DOHH2 (cell line): ENCODE measurements at regions not wholly inside any gene's neighbourhood (a gene's known extent, or its start where the extent isn't known, plus 50 kb on each side); places are given as distances from the start of the nearest gene placed in this dataset.

Experiments
- CTCF ChIP-seq: fragments of 200-600 bp; sonication (generic); IDR thresholded peaks from one replicate; pipeline ENCODE4 v1.5.1; 2014; ENCODE audit warnings: antibody characterized with exemption, mild to moderate bottlenecking, low read depth, low read length; ENCODE audit not compliant: poor library complexity, severe bottlenecking
- EZH2phosphoT487 ChIP-seq: fragments of 200-600 bp; sonication (generic); IDR thresholded peaks from 2 replicates; pipeline ENCODE4 v1.6.1; 2017; ENCODE audit warnings: borderline replicate concordance, mild to moderate bottlenecking, antibody characterized with exemption, low read length, moderate library complexity, mixed read lengths

- TF ChIP-seq CTCF, result no peak
- no peak for TF ChIP-seq EZH2phosphoT487
These were observed 142.3 kb upstream of the ZC3H11B start for GRCh38 chr1:219755234-219755633.
